ENCODE measurements at regions not wholly inside any gene's neighbourhood (a gene's known extent, or its start where the extent isn't known, plus 50 kb on each side); places are given as distances from the start of the nearest gene placed in this dataset.

DNA sequence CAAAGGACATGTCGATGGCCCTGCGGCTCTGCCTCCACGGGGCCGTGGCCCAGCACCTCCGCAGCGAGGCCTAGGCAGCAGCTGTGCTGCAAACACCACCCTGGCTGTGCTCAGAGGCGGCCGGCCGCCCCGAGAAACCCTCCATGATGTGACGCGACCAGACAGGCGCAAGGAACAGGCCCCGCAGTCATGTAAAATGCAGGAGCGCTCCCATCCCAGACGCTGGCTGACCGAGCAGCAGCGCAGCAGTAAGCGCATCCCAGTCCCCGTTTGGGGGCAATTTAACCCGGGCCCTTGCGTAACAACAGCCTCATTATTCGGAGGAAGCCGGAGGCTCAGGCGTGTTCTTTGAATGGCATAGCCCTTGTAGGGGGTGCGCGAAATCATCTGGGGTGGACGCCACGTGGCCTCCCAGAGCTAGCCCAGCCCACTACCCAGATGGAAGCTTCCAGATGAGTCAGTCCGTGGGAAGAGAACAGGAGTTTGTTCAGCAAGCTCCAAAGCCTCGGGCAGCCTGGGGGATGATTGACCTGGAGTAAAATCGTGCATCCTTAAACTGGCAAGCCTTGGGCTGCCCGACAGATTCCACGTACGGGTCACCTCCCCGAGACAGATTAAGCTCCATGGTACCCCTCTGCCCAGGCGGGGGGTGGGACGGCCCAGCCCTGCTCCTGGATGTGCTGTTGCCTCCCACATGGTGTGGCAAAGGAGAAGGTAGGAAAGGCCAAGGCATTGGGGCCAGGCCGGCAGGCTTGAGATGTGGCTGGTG lies 124.0 kb downstream of the HMX1 start:
- no peak for TF ChIP-seq POLR2AphosphoS5 (IDR thresholded peaks at IDR 0.05; ENCODE audit: low read depth, low read length)
- TF ChIP-seq CTCF (IDR thresholded peaks at IDR 0.05), result no peak
- no peak for TF ChIP-seq SIN3A (IDR thresholded peaks at IDR 0.05; ENCODE audit: borderline replicate concordance, insufficient read depth, low read depth, low read length)
